HEK293T (cell line): ENCODE measurements at regions not wholly inside any gene's neighbourhood (a gene's known extent, or its start where the extent isn't known, plus 50 kb on each side); places are given as distances from the start of the nearest gene placed in this dataset.

Experiments used
- ARNT ChIP-seq: fragments of 450-650 bp; IDR thresholded peaks from 2 replicates; pipeline ENCODE4 v1.6.1; 2017; ENCODE audit warnings: mild to moderate bottlenecking
- FOXA1 ChIP-seq: fragments of 450-650 bp; IDR thresholded peaks from 2 replicates; pipeline ENCODE4 v1.6.1; 2016; ENCODE audit warnings: mild to moderate bottlenecking
- FOXK2 ChIP-seq: fragments of 450-650 bp; IDR thresholded peaks from 2 replicates; pipeline ENCODE4 v1.6.1; 2016; ENCODE audit warnings: mild to moderate bottlenecking
- FOXM1 ChIP-seq: fragments of 450-650 bp; IDR thresholded peaks from 2 replicates; pipeline ENCODE4 v1.6.1; 2017; ENCODE audit warnings: mild to moderate bottlenecking, borderline replicate concordance
- NFRKB ChIP-seq: fragments of 450-650 bp; IDR thresholded peaks from 2 replicates; pipeline ENCODE4 v1.6.1; 2016; ENCODE audit warnings: mild to moderate bottlenecking, moderate library complexity
- SP1 ChIP-seq: fragments of 450-650 bp; IDR thresholded peaks from 2 replicates; pipeline ENCODE4 v1.6.1; 2017
- SUZ12 ChIP-seq: fragments of 450-650 bp; IDR thresholded peaks from 2 replicates; pipeline ENCODE4 v1.6.1; 2016; ENCODE audit warnings: mild to moderate bottlenecking
- TARDBP ChIP-seq: fragments of 450-650 bp; IDR thresholded peaks from 2 replicates; pipeline ENCODE4 v1.6.1; 2016
- ZNF384 ChIP-seq: fragments of 450-650 bp; IDR thresholded peaks from 2 replicates; pipeline ENCODE4 v1.6.1; 2016

DNA sequence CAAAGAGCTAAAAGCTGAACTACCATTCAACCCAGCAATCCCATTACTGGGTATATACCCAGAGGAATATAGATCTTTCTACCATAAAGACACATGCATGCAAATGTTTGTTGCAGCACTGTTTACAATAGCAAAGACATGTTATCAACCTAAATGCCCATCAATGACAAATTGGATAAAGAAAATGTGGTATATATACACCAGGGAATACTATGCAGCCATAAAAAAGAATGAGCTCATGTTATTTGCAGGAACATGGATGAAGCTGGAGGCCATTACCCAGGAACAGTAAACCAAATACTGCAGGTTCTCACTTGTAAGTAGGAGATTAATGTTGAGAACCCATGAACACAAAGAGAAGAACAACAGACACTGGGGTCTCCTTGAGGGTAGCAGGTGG is 1295.1 kb downstream of the TYW1 start:
- TF ChIP-seq SUZ12 (no peak), ZNF384 (no peak), FOXA1 (no peak), FOXK2 (no peak), FOXM1 (no peak), NFRKB (no peak), SP1 (no peak), ARNT (no peak), TARDBP (no peak)
